Endothelial cell (in vitro differentiated cells): ENCODE measurements at regions not wholly inside any gene's neighbourhood (a gene's known extent, or its start where the extent isn't known, plus 50 kb on each side); places are given as distances from the start of the nearest gene placed in this dataset.
A peak's percentile ranks its signal among the peaks of the same experiment; 100 is the strongest.

Experiments
- DNase-seq: peaks from one replicate; pipeline ENCODE4 v3.0.0; 2021; ENCODE audit warnings: low spot score
- H3K27ac Mint-ChIP-seq: one replicate; pipeline ENCODE4 v1.8.0; 2021; ENCODE audit warnings: mixed read lengths, inconsistent platforms; ENCODE audit not compliant: unreplicated experiment
- H3K27me3 Mint-ChIP-seq: one replicate; pipeline ENCODE4 v1.8.0; 2021; ENCODE audit warnings: mild to moderate bottlenecking, moderate library complexity, mixed read lengths, inconsistent platforms; ENCODE audit not compliant: unreplicated experiment
- H3K36me3 Mint-ChIP-seq: one replicate; pipeline ENCODE4 v1.8.0; 2021; ENCODE audit warnings: mild to moderate bottlenecking, low read depth, mixed read lengths, inconsistent platforms; ENCODE audit not compliant: unreplicated experiment
- H3K4me1 Mint-ChIP-seq: one replicate; pipeline ENCODE4 v1.8.0; 2021; ENCODE audit warnings: mild to moderate bottlenecking, mixed read lengths, inconsistent platforms; ENCODE audit not compliant: unreplicated experiment
- H3K4me3 Mint-ChIP-seq: one replicate; pipeline ENCODE4 v1.8.0; 2021; ENCODE audit warnings: mild to moderate bottlenecking, mixed read lengths, inconsistent platforms; ENCODE audit not compliant: unreplicated experiment
- H3K9me3 Mint-ChIP-seq: one replicate; pipeline ENCODE4 v1.8.0; 2021; ENCODE audit warnings: mixed read lengths, inconsistent platforms; ENCODE audit not compliant: unreplicated experiment
- TF ChIP-seq, protein P1 (sequence below): fragments of 200-600 bp; sonication (generic); IDR thresholded peaks from one replicate; pipeline ENCODE4 v1.5.0; 2021; ENCODE audit warnings: antibody characterized with exemption; ENCODE audit not compliant: unreplicated experiment

DNA sequence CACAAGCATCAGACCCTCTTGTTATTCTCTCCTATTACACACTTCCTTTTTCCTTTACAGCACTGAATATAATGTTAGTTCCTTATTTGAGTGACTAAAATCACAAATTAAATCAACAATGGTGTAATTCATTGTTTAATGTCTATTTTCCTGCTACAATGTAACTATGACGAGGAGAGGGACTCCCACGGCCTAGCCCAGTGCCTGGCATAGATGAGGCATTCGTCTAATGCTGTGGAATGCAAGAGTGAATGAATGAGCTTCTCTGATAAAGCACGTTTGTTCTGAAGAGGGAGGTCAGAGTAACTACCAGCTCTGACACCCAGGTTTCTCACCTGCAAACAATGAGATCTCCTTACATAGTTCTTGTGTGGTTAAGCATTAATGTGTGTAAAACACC is 479.4 kb downstream of the OMA1 start:
- no peaks in the 10 kb centered on the region for H3K9me3 Mint-ChIP-seq
- peaks cover 1% of the 10 kb centered on the region for H3K27me3 Mint-ChIP-seq
- no peaks in the 10 kb centered on the region for H3K36me3 Mint-ChIP-seq
- peaks cover 8% of the 10 kb centered on the region for H3K4me1 Mint-ChIP-seq
- no peak overlapping the region for H3K4me3 Mint-ChIP-seq
- H3K27ac Mint-ChIP-seq, result no peak overlapping the region
- TF ChIP-seq, protein P1, sequence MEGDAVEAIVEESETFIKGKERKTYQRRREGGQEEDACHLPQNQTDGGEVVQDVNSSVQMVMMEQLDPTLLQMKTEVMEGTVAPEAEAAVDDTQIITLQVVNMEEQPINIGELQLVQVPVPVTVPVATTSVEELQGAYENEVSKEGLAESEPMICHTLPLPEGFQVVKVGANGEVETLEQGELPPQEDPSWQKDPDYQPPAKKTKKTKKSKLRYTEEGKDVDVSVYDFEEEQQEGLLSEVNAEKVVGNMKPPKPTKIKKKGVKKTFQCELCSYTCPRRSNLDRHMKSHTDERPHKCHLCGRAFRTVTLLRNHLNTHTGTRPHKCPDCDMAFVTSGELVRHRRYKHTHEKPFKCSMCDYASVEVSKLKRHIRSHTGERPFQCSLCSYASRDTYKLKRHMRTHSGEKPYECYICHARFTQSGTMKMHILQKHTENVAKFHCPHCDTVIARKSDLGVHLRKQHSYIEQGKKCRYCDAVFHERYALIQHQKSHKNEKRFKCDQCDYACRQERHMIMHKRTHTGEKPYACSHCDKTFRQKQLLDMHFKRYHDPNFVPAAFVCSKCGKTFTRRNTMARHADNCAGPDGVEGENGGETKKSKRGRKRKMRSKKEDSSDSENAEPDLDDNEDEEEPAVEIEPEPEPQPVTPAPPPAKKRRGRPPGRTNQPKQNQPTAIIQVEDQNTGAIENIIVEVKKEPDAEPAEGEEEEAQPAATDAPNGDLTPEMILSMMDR, result no peak
- no peak for DNase-seq

DNA sequence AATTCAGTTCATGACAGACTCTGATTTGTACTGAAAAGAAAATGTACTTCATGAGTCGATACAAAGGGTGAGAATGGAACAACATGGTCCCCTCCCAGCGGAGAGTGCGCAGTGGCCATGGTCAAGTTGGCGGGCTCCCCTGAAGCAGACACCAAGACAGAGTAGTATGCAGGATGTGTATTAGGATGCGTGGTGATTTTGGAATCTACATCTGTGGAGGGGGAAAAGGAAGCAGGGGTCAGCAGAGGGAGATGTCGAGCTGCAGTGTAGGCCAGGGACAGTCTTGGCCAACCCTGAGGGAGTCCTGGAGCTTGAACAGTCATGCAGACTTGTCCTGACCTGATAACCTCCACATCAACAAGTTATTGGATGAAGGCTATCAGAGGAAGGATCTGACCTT is 481.0 kb downstream of the OMA1 start:
- peaks cover 8% of the 10 kb centered on the region for H3K4me1 Mint-ChIP-seq
- H3K4me3 Mint-ChIP-seq, result no peak overlapping the region
- H3K36me3 Mint-ChIP-seq, result no peaks in the 10 kb centered on the region
- H3K9me3 Mint-ChIP-seq, result no peaks in the 10 kb centered on the region
- H3K27me3 Mint-ChIP-seq, result peaks cover 1% of the 10 kb centered on the region
- peak; percentile 26 for DNase-seq
- H3K27ac Mint-ChIP-seq, result no peak overlapping the region
- TF ChIP-seq, protein P1, result no peak

DNA sequence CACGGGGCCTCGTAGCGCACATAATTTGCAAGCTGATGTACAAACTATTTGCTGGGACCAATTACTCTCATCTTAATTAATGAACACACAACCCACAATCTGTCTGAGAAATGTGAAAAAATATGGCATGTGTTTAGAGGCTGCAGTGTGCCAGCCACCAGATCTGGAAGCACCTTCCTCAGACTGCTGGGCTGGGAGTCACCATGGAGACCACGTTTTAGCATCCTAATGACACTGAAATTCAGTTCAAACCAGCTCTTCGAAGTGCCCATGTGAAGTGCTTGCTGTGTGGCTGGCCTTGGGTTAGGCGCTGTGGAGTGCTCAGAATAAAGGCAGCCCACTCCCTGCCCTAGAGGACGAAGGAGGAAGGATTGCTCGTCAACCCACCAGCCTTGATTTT is 482.4 kb downstream of the OMA1 start:
- TF ChIP-seq, protein P1, result no peak
- no peak for DNase-seq
- Mint-ChIP-seq H3K4me1 (peaks cover 8% of the 10 kb centered on the region), H3K27me3 (peaks cover 1% of the 10 kb centered on the region), H3K27ac (no peak overlapping the region), H3K4me3 (no peak overlapping the region), H3K9me3 (no peaks in the 10 kb centered on the region), H3K36me3 (no peaks in the 10 kb centered on the region)

DNA sequence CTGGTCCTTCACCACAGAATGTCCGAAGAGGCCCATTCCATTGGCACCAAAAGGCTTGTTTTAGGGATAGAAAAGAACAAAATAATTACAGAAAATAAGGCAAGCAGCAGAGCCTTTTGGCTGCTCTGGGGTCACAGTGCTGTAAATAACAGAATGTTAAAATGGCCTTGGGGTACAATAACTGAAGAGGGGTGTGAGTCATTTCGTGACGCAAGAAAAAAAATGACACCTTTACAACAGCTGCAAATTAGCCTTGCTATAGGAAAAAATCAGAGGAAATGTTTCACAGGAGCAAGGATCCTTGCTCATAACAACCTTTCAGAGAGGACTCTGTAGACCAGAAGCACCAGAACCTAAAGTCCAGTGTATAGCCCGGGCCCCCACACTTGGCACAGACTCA is 483.4 kb downstream of the OMA1 start:
- Mint-ChIP-seq H3K9me3 (no peaks in the 10 kb centered on the region), H3K4me3 (no peak overlapping the region), H3K36me3 (no peaks in the 10 kb centered on the region), H3K27me3 (peaks cover 1% of the 10 kb centered on the region), H3K4me1 (peaks cover 8% of the 10 kb centered on the region), H3K27ac (no peak overlapping the region)
- TF ChIP-seq, protein P1, result no peak
- no peak for DNase-seq

DNA sequence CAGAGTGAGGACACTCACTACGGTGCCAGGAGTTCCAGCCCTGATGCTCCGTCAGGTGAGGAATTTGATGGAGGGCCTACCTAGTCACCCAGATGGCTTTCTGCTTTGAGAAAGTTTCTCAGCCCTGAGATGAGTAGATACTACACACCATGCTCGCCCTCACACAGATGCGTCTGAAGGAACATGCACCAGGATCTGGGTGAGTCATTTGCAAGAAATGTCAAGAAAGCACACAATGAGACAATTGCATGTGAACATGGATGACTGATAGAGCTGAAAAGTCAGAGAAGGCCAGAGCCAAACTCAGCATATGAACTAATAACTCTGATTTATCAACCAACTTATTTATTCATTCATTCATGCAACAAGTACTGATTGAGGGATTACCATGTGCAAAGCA is 483.9 kb downstream of the OMA1 start:
- H3K27me3 Mint-ChIP-seq, result peaks cover 1% of the 10 kb centered on the region
- no peak overlapping the region for H3K27ac Mint-ChIP-seq
- peaks cover 5% of the 10 kb centered on the region for H3K4me1 Mint-ChIP-seq
- H3K4me3 Mint-ChIP-seq, result no peak overlapping the region
- no peak for DNase-seq
- H3K36me3 Mint-ChIP-seq, result no peaks in the 10 kb centered on the region
- TF ChIP-seq, protein P1, result no peak
- no peaks in the 10 kb centered on the region for H3K9me3 Mint-ChIP-seq
